Nephron progenitor cell (in vitro differentiated cells): ENCODE measurements at regions not wholly inside any gene's neighbourhood (a gene's known extent, or its start where the extent isn't known, plus 50 kb on each side); places are given as distances from the start of the nearest gene placed in this dataset.

Source experiments
- DNase-seq: peaks from one replicate; pipeline ENCODE4 v3.0.0; 2021
- H3K27ac Mint-ChIP-seq: 2 replicates; pipeline ENCODE4 v1.8.0; 2021; ENCODE audit warnings: mild to moderate bottlenecking, moderate library complexity, mixed read lengths
- H3K27me3 Mint-ChIP-seq: 2 replicates; pipeline ENCODE4 v1.8.0; 2021; ENCODE audit warnings: mild to moderate bottlenecking, low read depth, mixed read lengths; ENCODE audit not compliant: poor library complexity
- H3K36me3 Mint-ChIP-seq: 2 replicates; pipeline ENCODE4 v1.8.0; 2021; ENCODE audit warnings: low read depth, mixed read lengths
- H3K4me1 Mint-ChIP-seq: 2 replicates; pipeline ENCODE4 v1.8.0; 2021; ENCODE audit warnings: mixed read lengths
- H3K4me3 Mint-ChIP-seq: 2 replicates; pipeline ENCODE4 v1.8.0; 2021; ENCODE audit warnings: mild to moderate bottlenecking, moderate library complexity, mixed read lengths
- H3K9me3 Mint-ChIP-seq: 2 replicates; pipeline ENCODE4 v1.8.0; 2021; ENCODE audit warnings: mild to moderate bottlenecking, moderate library complexity, mixed read lengths
- CTCF ChIP-seq: fragments of 200-600 bp; sonication (generic); IDR thresholded peaks from 2 replicates; pipeline ENCODE4 v1.5.0; 2021; ENCODE audit warnings: antibody characterized with exemption

DNA sequence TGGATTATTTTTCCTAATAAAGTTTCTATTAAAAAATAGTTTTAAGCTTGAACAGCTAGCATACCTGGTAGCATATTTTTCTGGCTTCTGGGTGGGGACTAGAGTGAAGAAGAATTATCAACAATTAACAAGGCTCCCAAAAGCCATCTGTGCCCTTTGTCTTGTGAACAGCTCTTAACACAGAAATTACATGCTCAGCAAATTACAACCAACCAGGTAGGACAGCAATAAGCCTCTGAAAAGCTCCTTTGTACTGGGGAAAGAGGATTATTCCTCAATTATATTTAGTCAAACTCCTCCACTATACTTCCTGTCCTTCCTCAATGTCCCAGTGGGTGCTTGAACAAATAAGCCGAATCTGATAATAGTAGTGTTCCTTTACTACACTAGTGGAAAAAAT, 162.8 kb downstream of the RAB38 start:
- H3K9me3 Mint-ChIP-seq, result no peaks in the 10 kb centered on the region
- H3K4me3 Mint-ChIP-seq, result no peak overlapping the region
- no peak for TF ChIP-seq CTCF
- no peak overlapping the region for H3K27ac Mint-ChIP-seq
- no peaks in the 10 kb centered on the region for H3K36me3 Mint-ChIP-seq
- no peak for DNase-seq
- no peaks in the 10 kb centered on the region for H3K4me1 Mint-ChIP-seq
- no peaks in the 10 kb centered on the region for H3K27me3 Mint-ChIP-seq

DNA sequence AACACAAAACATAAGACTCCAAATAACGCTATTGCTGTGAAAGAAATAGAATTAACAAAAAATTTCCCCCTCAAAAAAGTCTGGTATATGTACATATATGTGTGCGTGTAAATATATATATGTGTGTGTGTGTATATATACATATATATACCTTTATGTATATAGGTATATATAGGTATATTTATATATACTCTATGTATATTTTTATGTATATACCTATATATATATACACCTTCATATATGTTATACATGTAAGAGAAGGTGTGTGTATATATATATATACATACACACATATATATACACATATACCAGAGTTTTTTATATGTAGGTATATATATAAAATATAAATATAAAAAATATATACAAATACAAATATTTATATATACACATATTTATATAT, 199.2 kb downstream of the RAB38 start:
- no peaks in the 10 kb centered on the region for H3K36me3 Mint-ChIP-seq
- TF ChIP-seq CTCF, result no peak
- H3K27me3 Mint-ChIP-seq, result no peaks in the 10 kb centered on the region
- no peak overlapping the region for H3K4me3 Mint-ChIP-seq
- DNase-seq, result no peak
- H3K27ac Mint-ChIP-seq, result no peak overlapping the region
- peaks cover 4% of the 10 kb centered on the region for H3K4me1 Mint-ChIP-seq
- H3K9me3 Mint-ChIP-seq, result no peaks in the 10 kb centered on the region

GRCh38 chr11:87974797-87975196, 200.4 kb downstream of the RAB38 start:
- DNase-seq, result no peak
- Mint-ChIP-seq H3K4me1 (peaks cover 9% of the 10 kb centered on the region), H3K36me3 (no peaks in the 10 kb centered on the region), H3K9me3 (no peaks in the 10 kb centered on the region), H3K27ac (no peak overlapping the region), H3K27me3 (no peaks in the 10 kb centered on the region), H3K4me3 (no peak overlapping the region)
- no peak for TF ChIP-seq CTCF

DNA sequence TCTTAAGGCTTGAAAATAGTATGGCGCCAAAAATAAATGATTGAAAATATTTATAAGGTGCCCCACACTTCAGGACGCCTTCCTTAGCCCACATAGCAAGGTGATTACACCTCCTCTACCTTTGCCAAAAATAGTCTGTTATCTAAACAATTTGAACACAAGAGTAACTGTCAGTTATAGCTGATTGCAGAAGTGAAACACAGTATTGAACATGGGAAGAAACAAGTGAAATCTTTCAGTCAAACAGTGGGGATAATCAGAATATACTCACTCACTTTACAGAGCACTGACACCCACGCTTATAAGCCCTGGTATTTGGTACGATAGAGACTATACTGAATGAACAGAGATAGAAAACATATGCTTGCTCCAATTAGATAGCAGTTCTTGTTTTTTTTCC, 203.1 kb downstream of the RAB38 start:
- no peak for DNase-seq
- no peaks in the 10 kb centered on the region for H3K27me3 Mint-ChIP-seq
- no peak overlapping the region for H3K4me3 Mint-ChIP-seq
- no peak for TF ChIP-seq CTCF
- H3K4me1 Mint-ChIP-seq, result peaks cover 9% of the 10 kb centered on the region
- no peak overlapping the region for H3K27ac Mint-ChIP-seq
- no peaks in the 10 kb centered on the region for H3K9me3 Mint-ChIP-seq
- H3K36me3 Mint-ChIP-seq, result no peaks in the 10 kb centered on the region

- no peaks in the 10 kb centered on the region for H3K36me3 Mint-ChIP-seq
- no peak for TF ChIP-seq CTCF
- no peak overlapping the region for H3K27ac Mint-ChIP-seq
- DNase-seq, result no peak
- peaks cover 9% of the 10 kb centered on the region for H3K4me1 Mint-ChIP-seq
- H3K4me3 Mint-ChIP-seq, result no peak overlapping the region
- H3K27me3 Mint-ChIP-seq, result no peaks in the 10 kb centered on the region
- H3K9me3 Mint-ChIP-seq, result no peaks in the 10 kb centered on the region
Observed at GRCh38 chr11:87971354-87971753, 203.9 kb downstream of the RAB38 start.

GRCh38 chr11:87970762-87971161, 204.5 kb downstream of the RAB38 start:
- Mint-ChIP-seq H3K4me3 (no peak overlapping the region), H3K36me3 (no peaks in the 10 kb centered on the region)

More at GRCh38 chr11:87970762-87971161, 204.5 kb downstream of the RAB38 start:
- no peak overlapping the region for H3K27ac Mint-ChIP-seq
- H3K9me3 Mint-ChIP-seq, result no peaks in the 10 kb centered on the region
- no peak for TF ChIP-seq CTCF
- H3K27me3 Mint-ChIP-seq, result no peaks in the 10 kb centered on the region
- peaks cover 9% of the 10 kb centered on the region for H3K4me1 Mint-ChIP-seq
- no peak for DNase-seq
